LNCaP clone FGC (cell line): ENCODE measurements at regions not wholly inside any gene's neighbourhood (a gene's known extent, or its start where the extent isn't known, plus 50 kb on each side); places are given as distances from the start of the nearest gene placed in this dataset.
"Not testable (repeated sequence)": the region's sequence is repeated elsewhere in the genome, so short reads cannot be mapped to it uniquely, and the experiment has no call there.

Source experiments
- DNase-seq: peaks from one replicate; pipeline ENCODE4 v3.0.0-alpha.2; 2011; ENCODE audit warnings: low read depth
- H3K4me3 ChIP-seq: 2 replicates; pipeline ENCODE4 v1.5.1; 2011; ENCODE audit warnings: mild to moderate bottlenecking, low read depth, low read length, control low read depth
- TF ChIP-seq, protein P1 (sequence below): IDR thresholded peaks from 2 replicates; pipeline ENCODE4 v1.5.1; 2012; ENCODE audit warnings: mild to moderate bottlenecking; ENCODE audit not compliant: control insufficient read depth, insufficient read depth; ENCODE audit errors: extremely low read depth

DNA sequence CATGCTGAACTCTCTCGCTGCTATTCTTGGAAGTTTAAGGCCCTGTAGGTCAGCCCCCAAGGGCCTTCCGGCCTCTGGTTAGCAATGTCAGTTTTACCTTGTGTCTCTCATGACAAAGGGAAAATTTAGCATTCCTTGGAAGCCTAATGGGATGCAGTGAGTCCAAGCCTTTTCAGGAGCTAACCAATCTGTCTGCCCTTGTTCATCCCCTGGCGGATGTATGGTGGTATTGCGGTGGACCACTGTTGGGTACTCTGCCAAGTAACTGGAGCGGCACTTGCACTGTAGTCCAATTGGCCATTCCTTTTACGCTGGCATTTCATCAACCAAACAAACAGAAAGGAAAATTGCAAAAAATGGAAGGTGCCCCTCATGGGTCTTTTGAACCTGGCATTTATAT lies 318.4 kb upstream of the NMUR2 start:
- no peak overlapping the region for H3K4me3 ChIP-seq
- TF ChIP-seq, protein P1, sequence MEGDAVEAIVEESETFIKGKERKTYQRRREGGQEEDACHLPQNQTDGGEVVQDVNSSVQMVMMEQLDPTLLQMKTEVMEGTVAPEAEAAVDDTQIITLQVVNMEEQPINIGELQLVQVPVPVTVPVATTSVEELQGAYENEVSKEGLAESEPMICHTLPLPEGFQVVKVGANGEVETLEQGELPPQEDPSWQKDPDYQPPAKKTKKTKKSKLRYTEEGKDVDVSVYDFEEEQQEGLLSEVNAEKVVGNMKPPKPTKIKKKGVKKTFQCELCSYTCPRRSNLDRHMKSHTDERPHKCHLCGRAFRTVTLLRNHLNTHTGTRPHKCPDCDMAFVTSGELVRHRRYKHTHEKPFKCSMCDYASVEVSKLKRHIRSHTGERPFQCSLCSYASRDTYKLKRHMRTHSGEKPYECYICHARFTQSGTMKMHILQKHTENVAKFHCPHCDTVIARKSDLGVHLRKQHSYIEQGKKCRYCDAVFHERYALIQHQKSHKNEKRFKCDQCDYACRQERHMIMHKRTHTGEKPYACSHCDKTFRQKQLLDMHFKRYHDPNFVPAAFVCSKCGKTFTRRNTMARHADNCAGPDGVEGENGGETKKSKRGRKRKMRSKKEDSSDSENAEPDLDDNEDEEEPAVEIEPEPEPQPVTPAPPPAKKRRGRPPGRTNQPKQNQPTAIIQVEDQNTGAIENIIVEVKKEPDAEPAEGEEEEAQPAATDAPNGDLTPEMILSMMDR = no peak
- DNase-seq = no peak

DNA sequence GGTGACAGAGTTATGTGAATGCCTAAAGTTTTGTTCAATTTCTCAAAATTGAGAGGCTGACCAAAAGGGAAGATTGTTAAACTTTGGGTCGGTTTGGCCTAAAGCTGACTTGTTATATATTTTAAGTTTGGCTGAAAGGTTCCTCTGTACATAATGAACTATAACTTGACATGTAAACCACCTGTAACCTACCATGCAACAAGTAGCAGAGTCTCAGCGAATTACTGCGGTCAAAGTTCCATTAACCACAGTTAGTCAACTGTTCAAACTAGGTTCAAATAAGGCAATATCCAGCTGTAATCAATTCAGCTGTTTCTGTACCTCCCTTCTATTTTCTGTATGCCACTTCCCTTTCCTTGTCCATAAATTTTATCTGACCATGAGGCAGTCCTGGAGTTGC lies 325.1 kb upstream of the NMUR2 start:
- TF ChIP-seq, protein P1 = no peak
- no peak overlapping the region for H3K4me3 ChIP-seq
- DNase-seq = no peak

GRCh38 chr5:152736906-152737305 lies 331.8 kb upstream of the NMUR2 start:
- no peak for DNase-seq
- no peak overlapping the region for H3K4me3 ChIP-seq

DNA sequence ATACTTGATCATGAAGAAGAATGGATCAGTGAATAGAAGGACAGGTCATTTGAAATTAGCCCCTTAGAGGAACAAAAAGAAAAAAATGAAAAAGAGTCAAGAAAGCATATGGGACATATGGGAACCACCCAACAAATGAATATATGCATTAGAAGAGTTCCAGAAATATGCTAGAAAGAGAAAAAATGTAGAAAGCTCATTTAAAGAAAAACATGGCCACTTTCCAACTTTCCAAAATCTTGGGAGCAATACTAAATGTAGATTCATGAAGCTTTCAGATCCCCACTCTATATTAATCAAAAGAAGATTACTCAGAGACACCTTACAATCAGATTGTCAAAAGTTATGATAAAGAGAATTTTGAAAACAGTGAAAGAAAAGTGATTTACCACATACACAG lies 334.8 kb upstream of the NMUR2 start:
- TF ChIP-seq, protein P1 = no peak
- DNase-seq = no peak
- H3K4me3 ChIP-seq = no peak overlapping the region

More at GRCh38 chr5:152736906-152737305, 331.8 kb upstream of the NMUR2 start:
- TF ChIP-seq, protein P1 = no peak

DNA sequence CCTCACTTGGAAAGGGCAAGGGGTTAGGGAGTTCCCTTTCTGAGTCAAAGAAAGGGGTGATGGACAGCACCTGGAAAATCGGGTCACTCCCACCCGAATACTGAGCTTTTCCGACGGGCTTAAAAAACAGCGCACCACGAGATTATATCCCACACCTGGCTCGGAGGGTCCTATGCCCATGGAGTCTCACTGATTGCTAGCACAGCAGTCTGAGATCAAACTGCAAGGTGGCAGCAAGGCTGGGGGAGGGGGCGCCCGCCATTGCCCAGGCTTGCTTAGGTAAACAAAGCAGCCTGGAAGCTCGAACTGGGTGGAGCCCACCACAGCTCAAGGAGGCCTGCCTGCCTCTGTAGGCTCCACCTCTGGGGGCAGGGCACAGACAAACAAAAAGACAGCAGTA lies 336.0 kb upstream of the NMUR2 start:
- H3K4me3 ChIP-seq, DNase-seq: not testable (repeated sequence)

- not testable (repeated sequence) for DNase-seq, H3K4me3 ChIP-seq
Observed at GRCh38 chr5:152787709-152788217, 382.7 kb upstream of the NMUR2 start.

- DNase-seq = no peak
Observed at GRCh38 chr5:152801886-152802285, 396.8 kb upstream of the NMUR2 start.

GRCh38 chr5:152804179-152804578 lies 399.1 kb upstream of the NMUR2 start:
- DNase-seq = no peak
- TF ChIP-seq, protein P1 = no peak
- no peak overlapping the region for H3K4me3 ChIP-seq

More at GRCh38 chr5:152801886-152802285, 396.8 kb upstream of the NMUR2 start:
- no peak overlapping the region for H3K4me3 ChIP-seq
- TF ChIP-seq, protein P1 = no peak
